ENCODE measurements at regions not wholly inside any gene's neighbourhood (a gene's known extent, or its start where the extent isn't known, plus 50 kb on each side); places are given as distances from the start of the nearest gene placed in this dataset.

- H2AFZ ChIP-seq (ENCODE audit: low read length), result no peak overlapping the region
- WGBS (ENCODE audit: low lambda C conversion rate), result 5% methylated on average over 2 of the region's 2 CpGs
- in situ Hi-C loops (cut with HindIII; ENCODE audit: extremely low pct_ligation_motif_present, low pct_unique_long_range_greater_than_20kb), result no loop called here
- TF ChIP-seq ZNF720 (CRISPR knock-in tag; IDR thresholded peaks at IDR 0.05) (no peak), ZNF441 (CRISPR knock-in tag; IDR thresholded peaks at IDR 0.05; ENCODE audit: borderline replicate concordance) (no peak), SP1 (IDR thresholded peaks at IDR 0.05) (no peak), SP1 (CRISPR knock-in tag; IDR thresholded peaks at IDR 0.05) (no peak), ZNF512 (CRISPR knock-in tag; IDR thresholded peaks at IDR 0.05) (no peak), NR1H2 (CRISPR knock-in tag; IDR thresholded peaks at IDR 0.05; ENCODE audit: borderline replicate concordance, low read depth) (no peak), ZNF816 (CRISPR knock-in tag; IDR thresholded peaks at IDR 0.05; ENCODE audit: borderline replicate concordance) (no peak), ATAD3A (CRISPR knock-in tag; IDR thresholded peaks at IDR 0.05) (no peak), ZNF354B (CRISPR knock-in tag; IDR thresholded peaks at IDR 0.05) (no peak), ZNF710 (CRISPR knock-in tag; IDR thresholded peaks at IDR 0.05; ENCODE audit: borderline replicate concordance) (no peak), NPAS2 (CRISPR knock-in tag; IDR thresholded peaks at IDR 0.05; ENCODE audit: borderline replicate concordance) (no peak), PAF1 (CRISPR knock-in tag; IDR thresholded peaks at IDR 0.05) (no peak), KLF9 (CRISPR knock-in tag; IDR thresholded peaks at IDR 0.05; ENCODE audit: low read depth) (no peak), NCOA5 (CRISPR knock-in tag; IDR thresholded peaks at IDR 0.05) (no peak), ZNF530 (CRISPR knock-in tag; IDR thresholded peaks at IDR 0.05; ENCODE audit: low read depth) (no peak), ARID5B (CRISPR knock-in tag; IDR thresholded peaks at IDR 0.05) (no peak), ZNF18 (CRISPR knock-in tag; IDR thresholded peaks at IDR 0.05; ENCODE audit: insufficient replicate concordance) (no peak)
Measured at GRCh38 chr5:83815661-83816060, 95.0 kb upstream of the HAPLN1 start.

More at GRCh38 chr5:83815661-83816060, 95.0 kb upstream of the HAPLN1 start:
- intact Hi-C loops (cut with micrococcal nuclease; ENCODE audit: unreplicated experiment), result no loop called here
- Histone ChIP-seq H4K20me1 (ENCODE audit: insufficient read depth, low read length) (no peaks in the 10 kb centered on the region), H3K4me3 (replicated peaks in 1 of 3; ENCODE audit: insufficient read depth in 1 of 3, low read depth in 2 of 3, low read length in 3 of 3) (no peak overlapping the region), H3K36me3 (replicated peaks in 1 of 2; ENCODE audit: control insufficient read depth in 1 of 2, insufficient read depth in 2 of 2, low read length in 2 of 2) (no peaks in the 10 kb centered on the region), H3K79me2 (ENCODE audit: insufficient read depth, low read length) (no peaks in the 10 kb centered on the region), H3K9me3 (ENCODE audit: low read length) (peaks cover 10% of the 10 kb centered on the region; the same call in 1 of the 2 replicates), H3K27me3 (ENCODE audit: control insufficient read depth in 1 of 2, insufficient read depth in 2 of 2, low read length in 2 of 2) (no peaks in the 10 kb centered on the region), H3K4me1 (ENCODE audit: insufficient read depth, low read length) (no peaks in the 10 kb centered on the region), H3K27ac (ENCODE audit: extremely low read length, insufficient read depth, low read length) (no peak overlapping the region), H3K9ac (ENCODE audit: insufficient read depth, low read depth, low read length) (no peak overlapping the region), H3K4me2 (ENCODE audit: low read depth, low read length) (no peak overlapping the region)
- CTCF ChIA-PET (ENCODE audit: low intra/inter-chr PET ratio, low total read pairs), result no interaction called here
- no TSS peak for BruUV-seq (replicated peaks)
- DNase-seq (ENCODE audit: low spot score) (no peak), ATAC-seq (no peak), FAIRE-seq (no peak)
- POLR2A ChIA-PET, result no interaction called here

Data from HepG2 (cell line).